H9 (cell line): ENCODE measurements at regions not wholly inside any gene's neighbourhood (a gene's known extent, or its start where the extent isn't known, plus 50 kb on each side); places are given as distances from the start of the nearest gene placed in this dataset.
"Not testable (repeated sequence)": the region's sequence is repeated elsewhere in the genome, so short reads cannot be mapped to it uniquely, and the experiment has no call there.

Source experiments
- DNase-seq: peaks from one replicate; pipeline ENCODE4 v3.0.0-alpha.2; 2017
- H2AFZ ChIP-seq: one replicate; pipeline ENCODE4 v1.6.1; 2013; ENCODE audit warnings: mild to moderate bottlenecking, low read length, control low read depth, moderate library complexity
- H2AK5ac ChIP-seq: 2 replicates; pipeline ENCODE4 v1.6.1; 2013; ENCODE audit warnings: low read length, control low read depth, mixed read lengths; ENCODE audit not compliant: insufficient read length
- H2BK120ac ChIP-seq: one replicate; pipeline ENCODE4 v1.6.1; 2013; ENCODE audit warnings: low read depth, mild to moderate bottlenecking, low read length, control low read depth, inconsistent platforms; ENCODE audit not compliant: poor library complexity, severe bottlenecking
- H2BK12ac ChIP-seq: 2 replicates; pipeline ENCODE4 v1.6.1; 2013; ENCODE audit warnings: low read length, control low read depth, mixed read lengths, low read depth; ENCODE audit not compliant: insufficient read length
- H2BK15ac ChIP-seq: 2 replicates; pipeline ENCODE4 v1.6.1; 2013; ENCODE audit warnings: low read depth, low read length, control low read depth
- H2BK20ac ChIP-seq: one replicate; pipeline ENCODE4 v1.6.1; 2013; ENCODE audit warnings: low read depth, mild to moderate bottlenecking, low read length, control low read depth, inconsistent platforms; ENCODE audit not compliant: poor library complexity, severe bottlenecking
- H2BK5ac ChIP-seq: 2 replicates; pipeline ENCODE4 v1.6.1; 2013; ENCODE audit warnings: low read length, control low read depth, mixed read lengths; ENCODE audit not compliant: insufficient read length
- H3K14ac ChIP-seq: 2 replicates; pipeline ENCODE4 v1.6.1; 2013; ENCODE audit warnings: low read length, control low read depth; ENCODE audit not compliant: insufficient read depth
- H3K18ac ChIP-seq: 2 replicates; pipeline ENCODE4 v1.6.1; 2013; ENCODE audit warnings: low read depth, mild to moderate bottlenecking, mixed read lengths, low read length, control low read depth; ENCODE audit not compliant: insufficient read length
- H3K23ac ChIP-seq: 2 replicates; pipeline ENCODE4 v1.6.1; 2013; ENCODE audit warnings: low read length, control low read depth, mixed read lengths, low read depth; ENCODE audit not compliant: insufficient read length
- H3K23me2 ChIP-seq: 2 replicates; pipeline ENCODE4 v1.6.1; 2013; ENCODE audit warnings: low read depth, mild to moderate bottlenecking, mixed read lengths, low read length, control low read depth; ENCODE audit not compliant: insufficient read length, poor library complexity, severe bottlenecking
- H3K27ac ChIP-seq: 2 replicates; pipeline ENCODE4 v1.5.1; 2013; ENCODE audit warnings: low read length, control low read depth, mixed read lengths, low read depth; ENCODE audit not compliant: insufficient read length
- H3K27me3 ChIP-seq: 2 replicates; pipeline ENCODE4 v1.6.1; 2013; ENCODE audit warnings: low read length, control low read depth, inconsistent platforms; ENCODE audit not compliant: insufficient read depth
- H3K4ac ChIP-seq: 2 replicates; pipeline ENCODE4 v1.6.1; 2013; ENCODE audit warnings: low read depth, mild to moderate bottlenecking, control low read depth, inconsistent platforms, low read length, moderate library complexity
- H3K4me1 ChIP-seq: 2 replicates; pipeline ENCODE4 v1.6.1; 2013; ENCODE audit warnings: low read length, control low read depth, inconsistent platforms; ENCODE audit not compliant: insufficient read depth
- H3K4me2 ChIP-seq: 2 replicates; pipeline ENCODE4 v1.6.1; 2013; ENCODE audit warnings: low read length, control low read depth, mixed read lengths; ENCODE audit not compliant: insufficient read length, insufficient read depth
- H3K56ac ChIP-seq: 2 replicates; pipeline ENCODE4 v1.6.1; 2013; ENCODE audit warnings: low read depth, mild to moderate bottlenecking, mixed read lengths, low read length, control low read depth; ENCODE audit not compliant: insufficient read length
- H3K79me1 ChIP-seq: 2 replicates; pipeline ENCODE4 v1.6.1; 2013; ENCODE audit warnings: low read depth, mild to moderate bottlenecking, moderate library complexity, low read length, control low read depth, inconsistent platforms; ENCODE audit not compliant: insufficient read depth, poor library complexity, severe bottlenecking
- H3K79me2 ChIP-seq: 2 replicates; pipeline ENCODE4 v1.6.1; 2013; ENCODE audit warnings: low read length, control low read depth, inconsistent platforms; ENCODE audit not compliant: insufficient read depth
- H3K9ac ChIP-seq: 2 replicates; pipeline ENCODE4 v1.6.1; 2013; ENCODE audit warnings: low read length, control low read depth, mixed read lengths; ENCODE audit not compliant: insufficient read length; ENCODE audit errors: extremely low read depth
- H3K9me3 ChIP-seq: one replicate; pipeline ENCODE4 v1.6.1; 2013; ENCODE audit warnings: low read depth, low read length, inconsistent platforms; ENCODE audit not compliant: control insufficient read depth
- H3T11ph ChIP-seq: one replicate; pipeline ENCODE4 v1.6.1; 2013; ENCODE audit warnings: mild to moderate bottlenecking, low read length, control low read depth, inconsistent platforms
- H4K20me1 ChIP-seq: one replicate; pipeline ENCODE4 v1.6.1; 2013; ENCODE audit not compliant: control insufficient read depth, insufficient read length, insufficient read depth
- H4K5ac ChIP-seq: 2 replicates; pipeline ENCODE4 v1.6.1; 2013; ENCODE audit warnings: low read depth, mild to moderate bottlenecking, mixed read lengths, low read length, control low read depth; ENCODE audit not compliant: insufficient read length
- H4K8ac ChIP-seq: replicated peaks from 2 replicates; pipeline ENCODE4 v1.6.1; 2013; ENCODE audit warnings: low read length, control low read depth, mixed read lengths, low read depth; ENCODE audit not compliant: insufficient read length
- H4K91ac ChIP-seq: 2 replicates; pipeline ENCODE4 v1.6.1; 2013; ENCODE audit warnings: low read depth, mild to moderate bottlenecking, moderate library complexity, mixed read lengths, low read length, control low read depth; ENCODE audit not compliant: insufficient read length
- H3K27ac Mint-ChIP-seq, 3 experiments: 2 replicates in 2 of 3; 3 replicates in 1 of 3; pipeline ENCODE4 v1.8.0; 2020 to 2021; ENCODE audit warnings: mixed read lengths in 3 of 3, mild to moderate bottlenecking in 1 of 3, moderate library complexity in 1 of 3
- H3K27me3 Mint-ChIP-seq: 2 replicates; pipeline ENCODE4 v1.8.0; 2021; ENCODE audit warnings: low read depth, mild to moderate bottlenecking, moderate library complexity, mixed read lengths
- H3K36me3 Mint-ChIP-seq, 3 experiments: 2 replicates in 2 of 3; 3 replicates in 1 of 3; pipeline ENCODE4 v1.8.0; 2020 to 2021; ENCODE audit warnings: low read depth in 3 of 3, mixed read lengths in 3 of 3; ENCODE audit not compliant: insufficient read depth in 1 of 3
- H3K4me1 Mint-ChIP-seq, 2 experiments: 2 replicates each; pipeline ENCODE4 v1.8.0; 2020; ENCODE audit warnings: mixed read lengths in 2 of 2
- H3K4me3 Mint-ChIP-seq, 2 experiments: 2 replicates in 1 of 2; 3 replicates in 1 of 2; pipeline ENCODE4 v1.8.0; 2020 to 2021; ENCODE audit warnings: mild to moderate bottlenecking in 2 of 2, mixed read lengths in 2 of 2, moderate library complexity in 1 of 2
- H3K9me3 Mint-ChIP-seq, 2 experiments: 2 replicates in 1 of 2; 3 replicates in 1 of 2; pipeline ENCODE4 v1.8.0; 2020; ENCODE audit warnings: mild to moderate bottlenecking in 2 of 2, mixed read lengths in 2 of 2, moderate library complexity in 1 of 2
- WGBS: extraction: QIAGEN DNeasy Blood & Tissue Kit; methylation state at CpG from one replicate; pipeline ENCODE4 v1.1.7; 2013; ENCODE audit warnings: missing lambda C conversion rate, low lambda C conversion rate, mixed read lengths; ENCODE audit not compliant: insufficient read length; ENCODE audit errors: extremely low coverage; 5-methylcytosine and 5-hydroxymethylcytosine counted together
- TF ChIP-seq, protein P1 (sequence below): fragments of 200-600 bp; sonication (generic); conservative IDR thresholded peaks from 3 replicates; pipeline ENCODE4 v1.8.0; 2021; ENCODE audit warnings: antibody characterized with exemption, mild to moderate bottlenecking

DNA sequence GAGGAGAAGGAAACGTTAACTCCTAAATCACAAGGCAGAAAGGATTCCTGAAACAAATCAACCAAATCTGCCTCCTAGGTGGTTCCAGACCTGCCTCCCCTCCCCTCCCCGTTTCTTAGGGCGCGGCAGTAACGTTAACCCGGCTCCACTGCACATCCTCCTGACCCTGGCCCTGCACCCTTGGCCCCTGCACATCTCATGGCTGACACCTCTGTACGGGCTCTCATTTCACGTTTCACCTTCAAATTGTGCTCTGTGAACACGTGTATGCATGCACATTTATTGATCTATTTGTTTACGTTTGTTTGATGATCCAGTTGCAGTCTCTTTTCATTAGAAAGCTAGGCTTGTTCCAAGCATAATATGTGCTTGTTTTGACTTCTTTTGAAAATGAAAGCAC is 358.1 kb downstream of the ADGRD1 start:
- Histone ChIP-seq H2BK15ac (no peak overlapping the region), H3K4me1 (peaks cover 3% of the 10 kb centered on the region; the same call in 1 of the 2 replicates), H3K79me1 (no peaks in the 10 kb centered on the region), H3K23me2 (no peaks in the 10 kb centered on the region), H3K23ac (no peak overlapping the region), H3T11ph (no peak overlapping the region), H3K79me2 (no peaks in the 10 kb centered on the region), H2BK5ac (no peak overlapping the region), H3K27me3 (no peaks in the 10 kb centered on the region; the same call in 1 of the 2 replicates), H3K9ac (no peak overlapping the region), H2AFZ (no peak overlapping the region), H3K56ac (no peak overlapping the region), H3K9me3 (no peaks in the 10 kb centered on the region), H2AK5ac (no peak overlapping the region), H4K5ac (no peak overlapping the region), H3K14ac (no peak overlapping the region), H2BK12ac (no peak overlapping the region), H4K91ac (no peak overlapping the region), H4K20me1 (no peaks in the 10 kb centered on the region), H2BK20ac (no peak overlapping the region), H3K27ac (no peak overlapping the region), H3K4ac (no peak overlapping the region), H2BK120ac (no peak overlapping the region), H3K4me2 (no peak overlapping the region), H4K8ac (no peak overlapping the region), H3K18ac (no peak overlapping the region)
- peaks cover 8 to 11% of the 10 kb centered on the region in 2 experiments for H3K9me3 Mint-ChIP-seq
- no CpG with 5 or more reads among the region's 10 CpGs for whole genome bisulfite sequencing
- H3K4me3 Mint-ChIP-seq = no peak overlapping the region; a peak in 1 of 5 replicates
- H3K27ac Mint-ChIP-seq = peak overlapping the region in 1 of 3 experiments; percentile 68; a peak in 1 of 7 replicates
- H3K4me1 Mint-ChIP-seq = peaks cover 19 to 26% of the 10 kb centered on the region in 2 experiments
- peaks cover 4 to 9% (median 6%) of the 10 kb centered on the region in 3 experiments; a peak in 6 of 7 replicates for H3K36me3 Mint-ChIP-seq
- H3K27me3 Mint-ChIP-seq = peaks cover 8% of the 10 kb centered on the region
- TF ChIP-seq, protein P1, sequence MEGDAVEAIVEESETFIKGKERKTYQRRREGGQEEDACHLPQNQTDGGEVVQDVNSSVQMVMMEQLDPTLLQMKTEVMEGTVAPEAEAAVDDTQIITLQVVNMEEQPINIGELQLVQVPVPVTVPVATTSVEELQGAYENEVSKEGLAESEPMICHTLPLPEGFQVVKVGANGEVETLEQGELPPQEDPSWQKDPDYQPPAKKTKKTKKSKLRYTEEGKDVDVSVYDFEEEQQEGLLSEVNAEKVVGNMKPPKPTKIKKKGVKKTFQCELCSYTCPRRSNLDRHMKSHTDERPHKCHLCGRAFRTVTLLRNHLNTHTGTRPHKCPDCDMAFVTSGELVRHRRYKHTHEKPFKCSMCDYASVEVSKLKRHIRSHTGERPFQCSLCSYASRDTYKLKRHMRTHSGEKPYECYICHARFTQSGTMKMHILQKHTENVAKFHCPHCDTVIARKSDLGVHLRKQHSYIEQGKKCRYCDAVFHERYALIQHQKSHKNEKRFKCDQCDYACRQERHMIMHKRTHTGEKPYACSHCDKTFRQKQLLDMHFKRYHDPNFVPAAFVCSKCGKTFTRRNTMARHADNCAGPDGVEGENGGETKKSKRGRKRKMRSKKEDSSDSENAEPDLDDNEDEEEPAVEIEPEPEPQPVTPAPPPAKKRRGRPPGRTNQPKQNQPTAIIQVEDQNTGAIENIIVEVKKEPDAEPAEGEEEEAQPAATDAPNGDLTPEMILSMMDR = no peak
- DNase-seq = no peak

DNA sequence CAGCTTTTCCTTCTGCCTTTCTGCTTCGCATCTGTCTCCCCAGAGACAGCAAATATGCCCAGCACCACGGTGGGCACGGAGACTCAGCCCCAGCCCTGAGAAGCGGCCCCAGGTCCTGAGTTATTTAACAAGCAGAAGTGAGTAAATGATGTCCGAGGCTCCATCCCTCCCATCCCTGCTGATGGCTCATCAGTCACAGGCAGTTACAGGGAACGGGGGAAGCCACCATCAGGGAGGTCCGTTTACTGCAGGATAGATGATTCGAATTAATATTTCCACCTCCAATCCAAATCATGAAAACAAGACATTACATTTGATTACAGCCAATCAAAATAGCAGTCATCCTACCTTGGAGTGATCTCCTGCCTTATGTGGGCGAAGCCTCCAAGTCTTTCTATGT is 358.7 kb downstream of the ADGRD1 start:
- H3K9me3 ChIP-seq, H2BK12ac ChIP-seq, H3K27me3 Mint-ChIP-seq, H4K20me1 ChIP-seq, H3K23ac ChIP-seq, H3K56ac ChIP-seq, H2BK20ac ChIP-seq, H3K27ac ChIP-seq, H3K27me3 ChIP-seq, H3K4me3 Mint-ChIP-seq, H3K4ac ChIP-seq, H2AK5ac ChIP-seq, H4K91ac ChIP-seq, H3K36me3 Mint-ChIP-seq, H3K23me2 ChIP-seq, DNase-seq, H4K8ac ChIP-seq, H2BK5ac ChIP-seq, H3K4me1 ChIP-seq, H3K18ac ChIP-seq, H3K4me2 ChIP-seq, H3K79me2 ChIP-seq, H3K79me1 ChIP-seq, H4K5ac ChIP-seq, H3K14ac ChIP-seq, H2BK15ac ChIP-seq, H3K27ac Mint-ChIP-seq, H3T11ph ChIP-seq, H3K9ac ChIP-seq, H2AFZ ChIP-seq, H2BK120ac ChIP-seq: not testable (repeated sequence)
- WGBS = no CpG with 5 or more reads among the region's 9 CpGs
- Mint-ChIP-seq H3K4me1 (peaks cover 19 to 26% of the 10 kb centered on the region in 2 experiments), H3K9me3 (peaks cover 11 to 12% of the 10 kb centered on the region in 2 experiments)
